Embryonic facial prominence (tissue), 1 donor: ENCODE measurements at regions not wholly inside any gene's neighbourhood (a gene's known extent, or its start where the extent isn't known, plus 50 kb on each side); places are given as distances from the start of the nearest gene placed in this dataset.

Experiments
- DNase-seq: peaks from one replicate; pipeline ENCODE4 v3.0.0-alpha.2; 2016; ENCODE audit errors: extremely low spot score

DNA sequence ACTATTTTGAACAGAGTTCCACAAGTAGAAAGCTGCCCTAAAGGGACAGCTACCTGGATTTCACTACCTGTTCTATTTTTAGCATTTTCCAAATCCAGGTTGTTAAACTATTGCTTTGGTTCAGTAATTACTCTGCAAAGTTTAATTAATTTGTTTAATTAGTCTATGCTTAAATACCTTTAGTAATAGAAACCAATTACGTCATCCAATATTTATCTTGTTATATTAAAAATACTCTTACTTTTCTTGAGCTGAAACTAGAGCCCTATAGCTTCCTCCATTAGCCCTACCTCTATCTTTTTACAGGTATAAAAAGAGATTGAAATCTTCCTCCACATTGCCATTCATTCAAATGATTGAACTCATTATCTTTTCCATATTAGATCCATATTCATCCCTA, 514.6 kb downstream of the DSC3 start:
- no peak for DNase-seq

GRCh38 chr18:30527226-30527625, 515.3 kb downstream of the DSC3 start:
- DNase-seq = no peak

DNA sequence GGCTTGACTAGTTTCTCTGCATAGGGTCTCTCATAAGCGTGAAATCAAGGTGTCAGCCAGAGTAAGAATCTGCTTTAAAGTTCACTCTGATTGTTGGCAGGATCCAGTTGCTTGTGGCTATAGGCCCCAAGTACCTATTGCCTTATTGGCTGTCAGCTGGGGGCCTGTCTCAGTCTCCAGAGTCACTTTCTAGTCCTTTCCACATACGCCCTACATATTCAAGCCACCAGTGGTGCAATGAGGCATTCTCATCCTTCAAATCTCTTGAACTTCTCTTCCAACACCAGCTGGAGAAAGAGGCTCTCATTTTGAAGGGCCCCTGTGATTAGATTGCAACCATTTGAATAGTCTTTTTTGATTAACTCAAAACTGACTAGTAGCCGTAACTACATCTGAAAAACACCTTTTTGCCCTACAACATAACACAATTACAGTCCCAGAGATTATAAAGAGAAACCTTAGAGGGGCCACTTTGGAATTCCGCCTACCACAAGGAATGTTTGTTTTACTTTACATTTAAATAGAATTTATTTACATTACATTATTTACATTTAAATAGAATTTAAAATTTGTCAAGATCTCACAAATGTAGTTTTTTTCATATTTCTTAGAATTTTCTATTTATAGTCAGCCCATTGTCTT, 520.1 kb downstream of the DSC3 start:
- no peak for DNase-seq

- DNase-seq = no peak
Observed at GRCh38 chr18:30514059-30514458, 528.5 kb downstream of the DSC3 start.

GRCh38 chr18:30512872-30513271, 529.7 kb downstream of the DSC3 start:
- no peak for DNase-seq

- no peak for DNase-seq
Observed at GRCh38 chr18:30510882-30511281, 531.7 kb downstream of the DSC3 start.

DNA sequence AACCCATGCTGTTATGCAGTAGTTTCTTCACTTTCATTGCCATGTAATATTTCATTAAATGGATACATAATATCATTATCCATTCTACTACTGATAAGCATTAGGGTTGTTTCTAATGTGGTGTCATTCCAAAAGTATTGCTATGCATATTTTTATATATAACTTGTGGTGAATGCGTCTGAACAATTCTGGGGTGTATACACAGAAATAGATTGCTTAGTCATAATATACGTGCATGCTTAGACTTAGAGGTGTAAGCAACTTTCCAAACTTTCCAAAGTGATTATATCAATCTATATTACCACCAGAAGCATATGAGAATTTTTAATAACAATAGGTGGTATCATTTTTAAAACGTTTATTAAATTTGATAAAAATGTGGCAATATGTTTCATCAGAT, 540.9 kb downstream of the DSC3 start:
- DNase-seq = no peak

- DNase-seq = no peak
Observed at GRCh38 chr18:30500240-30500945, 542.1 kb downstream of the DSC3 start.

- no peak for DNase-seq
Observed at GRCh38 chr18:30499721-30500120, 542.8 kb downstream of the DSC3 start.

- DNase-seq = no peak
Observed at GRCh38 chr18:30492552-30493129, 549.9 kb downstream of the DSC3 start.

- DNase-seq = no peak
Observed at GRCh38 chr18:30491815-30492551, 550.6 kb downstream of the DSC3 start.

DNA sequence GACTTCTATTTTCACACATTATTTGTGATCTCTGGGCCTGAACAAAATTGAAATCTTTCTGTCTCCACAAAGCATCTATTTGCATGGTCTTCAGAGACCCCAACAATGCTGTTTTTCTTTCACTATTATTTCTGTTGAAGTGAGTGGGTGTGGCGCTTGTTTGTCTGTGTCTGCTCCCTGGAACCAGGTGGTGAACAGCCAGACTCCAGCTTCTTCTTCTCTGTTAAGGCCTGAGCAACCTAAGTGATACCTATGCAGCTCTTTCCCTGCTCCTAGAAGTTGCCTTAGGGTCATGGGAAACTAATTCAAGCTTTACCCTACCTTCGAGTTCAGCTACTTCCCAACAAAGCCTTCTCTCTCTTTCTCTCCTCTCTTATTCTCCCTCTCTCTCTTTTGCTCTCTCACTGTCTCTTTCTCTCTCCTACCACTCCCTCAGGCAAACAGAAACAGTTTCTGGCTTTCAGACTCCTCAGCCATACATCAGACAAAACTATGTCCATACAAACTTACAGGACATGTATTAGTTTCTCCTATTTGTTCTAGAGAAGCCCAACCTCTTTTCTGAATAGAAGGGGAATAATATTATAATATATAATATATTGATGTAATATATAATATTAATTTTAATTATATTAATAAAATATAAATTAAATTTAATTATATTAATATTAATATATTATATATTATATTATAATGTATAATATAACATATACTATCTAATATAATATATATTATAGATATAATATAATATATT, 552.5 kb downstream of the DSC3 start:
- no peak for DNase-seq

- DNase-seq = no peak
Observed at GRCh38 chr18:30487962-30488361, 554.6 kb downstream of the DSC3 start.

- DNase-seq = no peak
Observed at GRCh38 chr18:30486856-30487255, 555.7 kb downstream of the DSC3 start.

- DNase-seq = no peak
Observed at GRCh38 chr18:30485078-30485477, 557.5 kb downstream of the DSC3 start.

GRCh38 chr18:30481871-30482270, 560.7 kb downstream of the DSC3 start:
- no peak for DNase-seq

GRCh38 chr18:30469091-30469490, 573.5 kb downstream of the DSC3 start:
- no peak for DNase-seq

DNA sequence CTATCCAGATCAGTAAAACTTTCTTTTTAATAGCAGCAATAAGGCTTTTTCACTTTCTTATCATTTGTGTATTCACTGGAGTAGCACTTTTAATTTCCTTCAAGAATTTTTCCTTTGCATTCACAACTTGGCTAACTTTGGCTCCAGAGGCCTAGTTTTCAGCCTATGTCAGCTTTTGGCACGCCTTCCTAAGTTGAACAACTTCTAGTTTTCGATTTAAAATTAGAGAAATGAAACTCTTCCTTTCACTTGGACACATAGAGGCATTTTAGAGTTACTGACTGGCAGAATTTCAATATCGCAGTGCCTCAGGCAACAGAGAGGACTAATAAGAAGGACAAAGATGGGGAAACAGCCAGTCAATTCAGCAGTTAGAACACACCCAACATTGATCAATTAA, 577.4 kb downstream of the DSC3 start:
- no peak for DNase-seq

GRCh38 chr18:30457156-30457555, 585.4 kb downstream of the DSC3 start:
- DNase-seq = no peak

GRCh38 chr18:30455741-30456140, 586.8 kb downstream of the DSC3 start:
- no peak for DNase-seq

DNA sequence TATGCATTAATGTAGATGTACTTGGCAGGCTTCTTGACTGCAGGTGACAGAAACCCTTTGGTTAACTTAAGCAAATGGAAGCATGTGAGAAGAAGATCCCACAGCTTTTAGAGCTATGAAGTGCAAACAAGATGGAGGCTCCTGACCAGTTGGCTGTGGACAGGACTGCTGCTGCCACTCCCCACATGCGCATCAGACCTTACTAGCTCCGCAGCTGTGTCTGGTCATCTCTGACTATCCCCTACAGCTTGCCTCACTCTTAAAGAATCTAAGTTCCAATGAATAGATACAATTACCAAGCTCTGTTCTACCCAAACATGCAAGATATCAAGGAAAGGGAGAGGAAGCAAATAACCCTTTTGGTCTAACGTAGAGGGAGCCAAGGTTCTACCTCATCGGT, 587.6 kb downstream of the DSC3 start:
- no peak for DNase-seq

GRCh38 chr18:30451981-30452380, 590.6 kb downstream of the DSC3 start:
- DNase-seq = no peak
